Mesothelial cell of epicardium (in vitro differentiated cells): ENCODE measurements at regions not wholly inside any gene's neighbourhood (a gene's known extent, or its start where the extent isn't known, plus 50 kb on each side); places are given as distances from the start of the nearest gene placed in this dataset.

Source experiments
- DNase-seq, 2 experiments: peaks; one replicate each; pipeline ENCODE4 v3.0.0; 2021; ENCODE audit warnings: low spot score in 2 of 2; ENCODE audit not compliant: unreplicated experiment in 2 of 2
- H3K27ac Mint-ChIP-seq: 2 replicates; pipeline ENCODE4 v1.8.0; 2021; ENCODE audit warnings: mixed read lengths
- H3K27me3 Mint-ChIP-seq: 2 replicates; pipeline ENCODE4 v1.8.0; 2021; ENCODE audit warnings: low read depth, mixed read lengths
- H3K36me3 Mint-ChIP-seq: 2 replicates; pipeline ENCODE4 v1.8.0; 2021; ENCODE audit warnings: mixed read lengths
- H3K4me1 Mint-ChIP-seq: 2 replicates; pipeline ENCODE4 v1.8.0; 2021; ENCODE audit warnings: mixed read lengths
- H3K4me3 Mint-ChIP-seq: 2 replicates; pipeline ENCODE4 v1.8.0; 2021; ENCODE audit warnings: mild to moderate bottlenecking, moderate library complexity, mixed read lengths
- H3K9me3 Mint-ChIP-seq: 2 replicates; pipeline ENCODE4 v1.8.0; 2021; ENCODE audit warnings: mixed read lengths
- CTCF ChIP-seq: fragments of 200-600 bp; sonication (generic); IDR thresholded peaks from one replicate; pipeline ENCODE4 v1.5.0; 2021; ENCODE audit warnings: antibody characterized with exemption; ENCODE audit not compliant: unreplicated experiment

- peaks cover 3% of the 10 kb centered on the region for H3K36me3 Mint-ChIP-seq
- no peak for TF ChIP-seq CTCF
- H3K4me3 Mint-ChIP-seq: no peak overlapping the region
- no peaks in the 10 kb centered on the region for H3K4me1 Mint-ChIP-seq
- no peak overlapping the region for H3K27ac Mint-ChIP-seq
- H3K9me3 Mint-ChIP-seq: no peaks in the 10 kb centered on the region
- no peak for DNase-seq
- no peaks in the 10 kb centered on the region for H3K27me3 Mint-ChIP-seq
These were observed 50.3 kb downstream of the PLXNA1 start for GRCh38 chr3:127033171-127033570.

- Mint-ChIP-seq H3K4me1 (no peaks in the 10 kb centered on the region), H3K9me3 (no peaks in the 10 kb centered on the region), H3K4me3 (no peak overlapping the region), H3K36me3 (peaks cover 3% of the 10 kb centered on the region), H3K27me3 (no peaks in the 10 kb centered on the region), H3K27ac (no peak overlapping the region)
- DNase-seq: no peak
- TF ChIP-seq CTCF: no peak
These were observed 50.9 kb downstream of the PLXNA1 start for GRCh38 chr3:127033786-127034185.

- H3K27me3 Mint-ChIP-seq: peaks cover 1% of the 10 kb centered on the region
- peaks cover 3% of the 10 kb centered on the region for H3K36me3 Mint-ChIP-seq
- no peaks in the 10 kb centered on the region for H3K4me1 Mint-ChIP-seq
- H3K4me3 Mint-ChIP-seq: no peak overlapping the region
- H3K27ac Mint-ChIP-seq: no peak overlapping the region
- TF ChIP-seq CTCF: no peak
- no peaks in the 10 kb centered on the region for H3K9me3 Mint-ChIP-seq
- no peak for DNase-seq
These were observed 51.5 kb downstream of the PLXNA1 start for GRCh38 chr3:127034195-127034989.

GRCh38 chr3:127034990-127035652 lies 52.2 kb downstream of the PLXNA1 start:
- H3K36me3 Mint-ChIP-seq: peaks cover 3% of the 10 kb centered on the region
- H3K4me1 Mint-ChIP-seq: no peaks in the 10 kb centered on the region
- H3K27ac Mint-ChIP-seq: no peak overlapping the region
- TF ChIP-seq CTCF: no peak
- H3K9me3 Mint-ChIP-seq: no peaks in the 10 kb centered on the region
- H3K27me3 Mint-ChIP-seq: peaks cover 1% of the 10 kb centered on the region
- no peak for DNase-seq
- H3K4me3 Mint-ChIP-seq: no peak overlapping the region

GRCh38 chr3:127035677-127036076 lies 52.8 kb downstream of the PLXNA1 start:
- peaks cover 1% of the 10 kb centered on the region for H3K27me3 Mint-ChIP-seq
- peaks cover 3% of the 10 kb centered on the region for H3K36me3 Mint-ChIP-seq
- no peak overlapping the region for H3K27ac Mint-ChIP-seq
- no peaks in the 10 kb centered on the region for H3K4me1 Mint-ChIP-seq
- H3K4me3 Mint-ChIP-seq: no peak overlapping the region
- no peaks in the 10 kb centered on the region for H3K9me3 Mint-ChIP-seq
- DNase-seq: no peak
- TF ChIP-seq CTCF: no peak
